HL-60 (cell line): ENCODE measurements at regions not wholly inside any gene's neighbourhood (a gene's known extent, or its start where the extent isn't known, plus 50 kb on each side); places are given as distances from the start of the nearest gene placed in this dataset.

Source experiments
- DNase-seq, 2 experiments: peaks; one replicate each; pipeline ENCODE4 v3.0.0-alpha.2; 2010 to 2020; ENCODE audit warnings: low read depth in 1 of 2, low spot score in 1 of 2
- H3K27ac ChIP-seq: fragments of 250-450 bp; sonication (Bioruptor Pico); replicated peaks from 2 replicates; pipeline ENCODE4 v1.5.1; 2020; ENCODE audit warnings: mild to moderate bottlenecking, moderate library complexity
- H3K27me3 ChIP-seq: fragments of 250-450 bp; sonication (Bioruptor Pico); 2 replicates; pipeline ENCODE4 v1.5.1; 2021; ENCODE audit warnings: mild to moderate bottlenecking, moderate library complexity; ENCODE audit not compliant: insufficient read depth, poor library complexity, severe bottlenecking
- H3K4me3 ChIP-seq: replicated peaks from 2 replicates; pipeline ENCODE4 v1.5.1; 2011; ENCODE audit warnings: mild to moderate bottlenecking, control low read depth, low read length; ENCODE audit not compliant: insufficient read depth
- GABPA ChIP-seq: IDR thresholded peaks from 2 replicates; pipeline ENCODE4 v1.6.1; 2012; ENCODE audit warnings: low read depth
- POLR2AphosphoS5 ChIP-seq: IDR thresholded peaks from 2 replicates; pipeline ENCODE4 v1.6.1; 2012; ENCODE audit warnings: low read depth
- SPI1 ChIP-seq: IDR thresholded peaks from 2 replicates; pipeline ENCODE4 v1.6.1; 2012; ENCODE audit warnings: low read depth, mild to moderate bottlenecking, borderline replicate concordance
- TF ChIP-seq, protein P1 (sequence below): IDR thresholded peaks from 2 replicates; pipeline ENCODE4 v1.6.1; 2012; ENCODE audit warnings: low read depth; ENCODE audit not compliant: insufficient replicate concordance
- TF ChIP-seq, protein P2 (sequence below): IDR thresholded peaks from one replicate; pipeline ENCODE4 v1.5.1; 2011; ENCODE audit warnings: low read length, control low read depth, inconsistent platforms; ENCODE audit not compliant: insufficient read depth

DNA sequence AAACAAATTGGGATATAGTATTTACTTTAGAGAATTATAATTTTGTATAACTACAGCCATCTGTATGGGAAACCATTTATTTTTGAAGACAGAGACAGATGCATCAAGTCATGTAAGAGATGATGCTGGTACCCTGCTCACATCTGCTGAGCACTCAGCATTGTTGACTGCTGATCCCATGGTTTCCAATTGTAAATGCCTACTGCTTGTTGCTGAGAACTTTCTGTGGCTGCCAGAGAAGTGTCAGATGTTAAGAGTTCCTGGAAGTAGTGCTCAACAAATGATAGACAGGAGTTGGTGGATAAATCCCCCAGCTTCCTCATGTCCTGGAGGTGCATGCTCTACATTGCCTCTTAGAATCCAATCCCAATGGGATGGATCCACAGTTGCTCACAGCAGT lies 167.1 kb downstream of the OXSM start:
- Histone ChIP-seq H3K27me3 (no peaks in the 10 kb centered on the region), H3K27ac (no peak overlapping the region), H3K4me3 (no peak overlapping the region)
- no peak for TF ChIP-seq SPI1
- TF ChIP-seq, protein P1, sequence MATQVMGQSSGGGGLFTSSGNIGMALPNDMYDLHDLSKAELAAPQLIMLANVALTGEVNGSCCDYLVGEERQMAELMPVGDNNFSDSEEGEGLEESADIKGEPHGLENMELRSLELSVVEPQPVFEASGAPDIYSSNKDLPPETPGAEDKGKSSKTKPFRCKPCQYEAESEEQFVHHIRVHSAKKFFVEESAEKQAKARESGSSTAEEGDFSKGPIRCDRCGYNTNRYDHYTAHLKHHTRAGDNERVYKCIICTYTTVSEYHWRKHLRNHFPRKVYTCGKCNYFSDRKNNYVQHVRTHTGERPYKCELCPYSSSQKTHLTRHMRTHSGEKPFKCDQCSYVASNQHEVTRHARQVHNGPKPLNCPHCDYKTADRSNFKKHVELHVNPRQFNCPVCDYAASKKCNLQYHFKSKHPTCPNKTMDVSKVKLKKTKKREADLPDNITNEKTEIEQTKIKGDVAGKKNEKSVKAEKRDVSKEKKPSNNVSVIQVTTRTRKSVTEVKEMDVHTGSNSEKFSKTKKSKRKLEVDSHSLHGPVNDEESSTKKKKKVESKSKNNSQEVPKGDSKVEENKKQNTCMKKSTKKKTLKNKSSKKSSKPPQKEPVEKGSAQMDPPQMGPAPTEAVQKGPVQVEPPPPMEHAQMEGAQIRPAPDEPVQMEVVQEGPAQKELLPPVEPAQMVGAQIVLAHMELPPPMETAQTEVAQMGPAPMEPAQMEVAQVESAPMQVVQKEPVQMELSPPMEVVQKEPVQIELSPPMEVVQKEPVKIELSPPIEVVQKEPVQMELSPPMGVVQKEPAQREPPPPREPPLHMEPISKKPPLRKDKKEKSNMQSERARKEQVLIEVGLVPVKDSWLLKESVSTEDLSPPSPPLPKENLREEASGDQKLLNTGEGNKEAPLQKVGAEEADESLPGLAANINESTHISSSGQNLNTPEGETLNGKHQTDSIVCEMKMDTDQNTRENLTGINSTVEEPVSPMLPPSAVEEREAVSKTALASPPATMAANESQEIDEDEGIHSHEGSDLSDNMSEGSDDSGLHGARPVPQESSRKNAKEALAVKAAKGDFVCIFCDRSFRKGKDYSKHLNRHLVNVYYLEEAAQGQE, result no peak
- TF ChIP-seq, protein P2, sequence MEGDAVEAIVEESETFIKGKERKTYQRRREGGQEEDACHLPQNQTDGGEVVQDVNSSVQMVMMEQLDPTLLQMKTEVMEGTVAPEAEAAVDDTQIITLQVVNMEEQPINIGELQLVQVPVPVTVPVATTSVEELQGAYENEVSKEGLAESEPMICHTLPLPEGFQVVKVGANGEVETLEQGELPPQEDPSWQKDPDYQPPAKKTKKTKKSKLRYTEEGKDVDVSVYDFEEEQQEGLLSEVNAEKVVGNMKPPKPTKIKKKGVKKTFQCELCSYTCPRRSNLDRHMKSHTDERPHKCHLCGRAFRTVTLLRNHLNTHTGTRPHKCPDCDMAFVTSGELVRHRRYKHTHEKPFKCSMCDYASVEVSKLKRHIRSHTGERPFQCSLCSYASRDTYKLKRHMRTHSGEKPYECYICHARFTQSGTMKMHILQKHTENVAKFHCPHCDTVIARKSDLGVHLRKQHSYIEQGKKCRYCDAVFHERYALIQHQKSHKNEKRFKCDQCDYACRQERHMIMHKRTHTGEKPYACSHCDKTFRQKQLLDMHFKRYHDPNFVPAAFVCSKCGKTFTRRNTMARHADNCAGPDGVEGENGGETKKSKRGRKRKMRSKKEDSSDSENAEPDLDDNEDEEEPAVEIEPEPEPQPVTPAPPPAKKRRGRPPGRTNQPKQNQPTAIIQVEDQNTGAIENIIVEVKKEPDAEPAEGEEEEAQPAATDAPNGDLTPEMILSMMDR, result no peak
- no peak for TF ChIP-seq POLR2AphosphoS5
- TF ChIP-seq GABPA, result no peak
- no peak for DNase-seq

DNA sequence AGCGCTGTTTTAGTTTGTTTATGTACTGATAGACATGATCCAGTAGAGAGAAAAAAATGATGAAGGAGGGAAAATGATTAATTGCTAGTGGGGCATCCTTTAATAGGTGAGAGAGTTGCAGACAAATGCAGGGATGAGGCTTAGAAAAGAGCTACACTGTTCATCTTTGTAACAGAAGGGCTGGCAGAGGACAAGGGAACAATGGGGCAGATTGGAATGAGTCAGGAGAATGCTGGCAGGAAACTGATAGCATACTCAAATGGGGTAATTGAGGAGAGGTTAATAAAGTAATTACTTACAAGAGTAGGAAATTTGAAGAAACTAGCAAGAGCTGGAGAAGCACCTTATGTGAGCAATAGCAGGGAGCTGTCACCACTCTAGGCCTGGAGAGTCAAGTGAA lies 170.9 kb downstream of the OXSM start:
- Histone ChIP-seq H3K4me3 (no peak overlapping the region), H3K27ac (no peak overlapping the region), H3K27me3 (no peaks in the 10 kb centered on the region)
- TF ChIP-seq POLR2AphosphoS5 (no peak), GABPA (no peak), SPI1 (no peak)
- TF ChIP-seq, protein P2, result no peak
- TF ChIP-seq, protein P1, result no peak
- DNase-seq, result no peak

DNA sequence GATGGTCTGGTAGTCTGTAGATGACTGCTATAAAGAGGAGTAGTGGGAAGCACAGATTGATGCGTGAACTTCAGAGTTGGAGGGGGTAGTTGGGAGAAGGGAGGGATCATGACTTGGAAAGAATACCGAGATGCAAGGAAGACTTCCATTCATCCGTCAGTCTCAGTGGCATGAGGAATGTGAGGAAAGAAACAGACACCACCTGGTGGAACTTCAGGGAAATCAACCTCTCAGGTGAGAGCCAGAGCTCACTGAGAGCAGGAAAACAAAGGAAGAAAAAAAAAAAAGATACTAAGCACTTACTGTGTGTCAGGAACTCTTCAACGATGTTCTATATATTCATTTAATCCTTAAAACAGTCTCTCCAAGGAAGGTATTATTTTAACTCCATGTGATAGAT lies 172.4 kb downstream of the OXSM start:
- H3K27ac ChIP-seq, result no peak overlapping the region
- H3K4me3 ChIP-seq, result no peak overlapping the region
- TF ChIP-seq POLR2AphosphoS5, result no peak
- no peak for DNase-seq
- H3K27me3 ChIP-seq, result no peaks in the 10 kb centered on the region

DNA sequence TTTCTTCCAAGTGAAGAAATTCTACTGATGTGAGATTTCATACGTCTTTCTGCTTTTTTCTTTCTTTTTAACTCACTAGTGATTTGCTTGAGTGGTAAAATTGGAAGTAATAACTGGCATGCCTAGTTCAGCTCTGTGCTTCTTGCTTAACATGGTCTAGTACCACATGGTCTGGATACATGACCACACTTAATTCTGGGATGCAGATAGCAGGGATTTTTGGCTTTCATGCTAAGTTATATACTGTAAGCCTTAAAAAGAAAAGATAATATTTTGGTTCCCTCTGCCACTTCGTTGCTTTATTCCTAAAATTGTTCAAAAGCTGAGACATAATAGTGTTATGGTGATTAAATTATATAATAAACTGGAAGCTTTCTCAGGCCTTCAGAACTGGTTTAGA lies 174.3 kb downstream of the OXSM start:
- DNase-seq, result no peak
- no peak overlapping the region for H3K4me3 ChIP-seq
- H3K27me3 ChIP-seq, result no peaks in the 10 kb centered on the region
- TF ChIP-seq, protein P1, result no peak
- TF ChIP-seq, protein P2, result no peak
- TF ChIP-seq SPI1, result no peak
- TF ChIP-seq GABPA, result no peak
- TF ChIP-seq POLR2AphosphoS5, result no peak
- H3K27ac ChIP-seq, result no peak overlapping the region
